IMR-90 (cell line): ENCODE measurements at regions not wholly inside any gene's neighbourhood (a gene's known extent, or its start where the extent isn't known, plus 50 kb on each side); places are given as distances from the start of the nearest gene placed in this dataset.

Source experiments
- ATAC-seq: fragments of 200-7000 bp; cut with Tn5 transposase; 2 replicates; pipeline ENCODE4 v1.9.1; 2020; ENCODE audit warnings: low read depth, mild to moderate bottlenecking, moderate library complexity
- BruUV-seq: library from RNA; stranded (reverse); fragments of 400-500 nt; replicated peaks from 2 replicates; lab custom pipeline; 2021; lab: Mats Ljungman, UMichigan
- CTCF ChIA-PET: fragments of 300-600 bp; formaldehyde crosslinking; extraction: SDS; loops from one replicate; lab custom pipeline; 2021; ENCODE audit warnings: antibody characterized with exemption; lab: Yijun Ruan, JAX
- POLR2A ChIA-PET: fragments of 300-600 bp; sonication (Branson Sonifier 250); formaldehyde crosslinking; loops from one replicate; lab custom pipeline; 2022; ENCODE audit warnings: antibody characterized with exemption; ENCODE audit not compliant: unreplicated experiment; lab: Charles Lee
- DNase-seq: peaks from one replicate; pipeline ENCODE4 v3.0.0; 2013
- H2AFZ ChIP-seq: replicated peaks from 2 replicates; pipeline ENCODE3; 2013; ENCODE audit warnings: low read length, mild to moderate bottlenecking; ENCODE audit not compliant: poor library complexity
- H2AK5ac ChIP-seq: 2 replicates; pipeline ENCODE4 v1.6.1; 2013; ENCODE audit warnings: low read depth, low read length, inconsistent platforms
- H2AK9ac ChIP-seq: replicated peaks from 2 replicates; pipeline ENCODE3; 2013; ENCODE audit warnings: mild to moderate bottlenecking, low read depth, low read length, moderate library complexity; ENCODE audit not compliant: poor library complexity
- H2BK120ac ChIP-seq: 2 replicates; pipeline ENCODE4 v1.6.1; 2013; ENCODE audit warnings: low read depth, low read length, inconsistent platforms
- H2BK15ac ChIP-seq: 3 replicates; pipeline ENCODE4 v1.6.1; 2013; ENCODE audit warnings: low read depth, low read length, inconsistent platforms
- H2BK20ac ChIP-seq: 2 replicates; pipeline ENCODE4 v1.6.1; 2013; ENCODE audit warnings: low read depth, mild to moderate bottlenecking, inconsistent platforms, low read length, moderate library complexity
- H2BK5ac ChIP-seq: 2 replicates; pipeline ENCODE4 v1.6.1; 2013; ENCODE audit warnings: mild to moderate bottlenecking, low read depth, low read length, inconsistent platforms; ENCODE audit not compliant: poor library complexity, severe bottlenecking
- H3K14ac ChIP-seq: replicated peaks from 2 replicates; pipeline ENCODE4 v1.6.1; 2013; ENCODE audit warnings: low read depth, low read length, inconsistent platforms
- H3K18ac ChIP-seq: 2 replicates; pipeline ENCODE4 v1.6.1; 2013; ENCODE audit warnings: low read depth, low read length, control low read depth
- H3K23ac ChIP-seq: 2 replicates; pipeline ENCODE4 v1.6.1; 2013; ENCODE audit warnings: low read depth, low read length, inconsistent platforms
- H3K27ac ChIP-seq: 2 replicates; pipeline ENCODE4 v1.5.1; 2013; ENCODE audit warnings: mild to moderate bottlenecking, control low read depth, low read length; ENCODE audit not compliant: insufficient read depth
- H3K27me3 ChIP-seq: 2 replicates; pipeline ENCODE4 v1.6.1; 2013; ENCODE audit warnings: low read length; ENCODE audit not compliant: control insufficient read depth, insufficient read depth
- H3K36me3 ChIP-seq: 2 replicates; pipeline ENCODE4 v1.6.1; 2013; ENCODE audit warnings: low read length, mixed read lengths; ENCODE audit not compliant: control insufficient read depth, insufficient read depth
- H3K4ac ChIP-seq: 2 replicates; pipeline ENCODE4 v1.6.1; 2013; ENCODE audit warnings: low read depth, low read length, inconsistent platforms
- H3K4me1 ChIP-seq: 2 replicates; pipeline ENCODE4 v1.6.1; 2013; ENCODE audit warnings: low read length, mixed read lengths; ENCODE audit not compliant: control insufficient read depth, insufficient read depth
- H3K4me2 ChIP-seq: 2 replicates; pipeline ENCODE4 v1.6.1; 2013; ENCODE audit warnings: low read depth, mild to moderate bottlenecking, control low read depth, low read length, moderate library complexity
- H3K4me3 ChIP-seq: 2 replicates; pipeline ENCODE4 v1.5.1; 2013; ENCODE audit warnings: low read depth, mild to moderate bottlenecking, control low read depth, low read length, moderate library complexity; ENCODE audit not compliant: insufficient read depth
- H3K56ac ChIP-seq: 2 replicates; pipeline ENCODE4 v1.6.1; 2013; ENCODE audit warnings: low read length, inconsistent platforms; ENCODE audit not compliant: insufficient read depth; ENCODE audit errors: extremely low read depth
- H3K79me1 ChIP-seq, 2 experiments: 2 replicates each; pipeline ENCODE4 v1.6.1; 2013; ENCODE audit warnings: low read length in 2 of 2, inconsistent platforms in 1 of 2, low read depth in 1 of 2
- H3K9ac ChIP-seq: 2 replicates; pipeline ENCODE4 v1.6.1; 2013; ENCODE audit warnings: low read depth, low read length, control low read depth
- H3K9me1 ChIP-seq: 2 replicates; pipeline ENCODE4 v1.6.1; 2013; ENCODE audit warnings: low read length, inconsistent platforms; ENCODE audit not compliant: insufficient read depth
- H3K9me3 ChIP-seq: 2 replicates; pipeline ENCODE4 v1.6.1; 2013; ENCODE audit warnings: low read length; ENCODE audit not compliant: control insufficient read depth, insufficient read depth
- H4K20me1 ChIP-seq: 2 replicates; pipeline ENCODE4 v1.6.1; 2013; ENCODE audit warnings: low read length, inconsistent platforms; ENCODE audit not compliant: insufficient read depth
- H4K5ac ChIP-seq: 2 replicates; pipeline ENCODE4 v1.6.1; 2013; ENCODE audit warnings: mild to moderate bottlenecking, low read depth, low read length, control low read depth
- H4K8ac ChIP-seq, 2 experiments: 2 replicates each; pipeline ENCODE4 v1.6.1; 2013; ENCODE audit warnings: low read depth in 2 of 2, low read length in 2 of 2, control low read depth in 1 of 2, inconsistent platforms in 1 of 2
- H4K91ac ChIP-seq: 2 replicates; pipeline ENCODE4 v1.6.1; 2013; ENCODE audit warnings: low read depth, low read length, inconsistent platforms; ENCODE audit not compliant: insufficient read depth
- BHLHE40 ChIP-seq: fragments of 150-350 bp; IDR thresholded peaks from 2 replicates; pipeline ENCODE4 v1.6.1; 2016; ENCODE audit warnings: mild to moderate bottlenecking, low read depth, low read length
- CEBPB ChIP-seq: IDR thresholded peaks from 2 replicates; pipeline ENCODE4 v1.6.1; 2012; ENCODE audit warnings: low read depth, low read length, improper control_type of control experiment
- CTCF ChIP-seq: conservative IDR thresholded peaks from 2 replicates; pipeline ENCODE4 v1.5.1; 2012; ENCODE audit warnings: mild to moderate bottlenecking, low read depth, low read length, improper control_type of control experiment
- ELK1 ChIP-seq: fragments of 150-350 bp; IDR thresholded peaks from 2 replicates; pipeline ENCODE4 v1.6.1; 2016; ENCODE audit warnings: low read depth, mild to moderate bottlenecking, low read length, moderate library complexity, borderline replicate concordance
- FOS ChIP-seq: fragments of 150-350 bp; IDR thresholded peaks from 2 replicates; pipeline ENCODE4 v1.6.1; 2016; ENCODE audit warnings: low read depth, low read length
- MAZ ChIP-seq: IDR thresholded peaks from 2 replicates; pipeline ENCODE4 v1.6.1; 2012; ENCODE audit warnings: low read depth, mild to moderate bottlenecking, low read length, improper control_type of control experiment, moderate library complexity, borderline replicate concordance
- MXI1 ChIP-seq: IDR thresholded peaks from 2 replicates; pipeline ENCODE4 v1.6.1; 2012; ENCODE audit warnings: low read depth, mild to moderate bottlenecking, low read length, moderate library complexity, borderline replicate concordance
- NFE2L2 ChIP-seq: fragments of 150-350 bp; IDR thresholded peaks from 2 replicates; pipeline ENCODE4 v1.6.1; 2016; ENCODE audit warnings: low read depth, mild to moderate bottlenecking, low read length
- POLR2A ChIP-seq: IDR thresholded peaks from 2 replicates; pipeline ENCODE4 v1.6.1; 2012; ENCODE audit warnings: mild to moderate bottlenecking, low read depth, low read length
- RCOR1 ChIP-seq: IDR thresholded peaks from 2 replicates; pipeline ENCODE4 v1.6.1; 2012; ENCODE audit warnings: mild to moderate bottlenecking, low read length, improper control_type of control experiment; ENCODE audit not compliant: insufficient replicate concordance
- RFX5 ChIP-seq: IDR thresholded peaks from 2 replicates; pipeline ENCODE4 v1.8.0; 2012; ENCODE audit warnings: low read depth, mild to moderate bottlenecking, low read length, moderate library complexity
- WGBS, 2 experiments: methylation state at CpG; one replicate each; pipeline versions ENCODE4 v1.1.5 to v1.1.7; 2013; ENCODE audit warnings: missing lambda C conversion rate in 2 of 2; ENCODE audit not compliant: insufficient read length in 1 of 2; ENCODE audit errors: extremely low coverage in 2 of 2; 5-methylcytosine and 5-hydroxymethylcytosine counted together
- dilution Hi-C: fragments of 300-500 bp; cut with HindIII; formaldehyde crosslinking; loops from one replicate; pipeline ENCODE4 v1.14.3; 2018; ENCODE audit warnings: low sequenced_read_pairs; ENCODE audit not compliant: unreplicated experiment
- in situ Hi-C: fragments of 300-500 bp; cut with MboI; formaldehyde crosslinking; loops from 3 replicates; pipeline ENCODE4 v1.14.3; 2019; ENCODE audit warnings: low sequenced_read_pairs, inconsistent platforms, mixed read lengths
- intact Hi-C: fragments of 100-400 bp; cut with micrococcal nuclease; formaldehyde crosslinking; loops from 2 replicates; pipeline ENCODE4 v1.10.0; 2022
- TF ChIP-seq, protein P1 (sequence below): fragments of 150-350 bp; IDR thresholded peaks from 2 replicates; pipeline ENCODE4 v1.6.1; 2017; ENCODE audit warnings: mild to moderate bottlenecking, antibody characterized with exemption, low read length, low read depth

GRCh38 chr13:97110936-97111335 is 111.2 kb upstream of the MBNL2 start:
- no peaks in the 10 kb centered on the region for H4K20me1 ChIP-seq
- no peak overlapping the region for H3K4me2 ChIP-seq
- peak overlapping the region; percentile 18 for H3K4ac ChIP-seq
- ChIA-PET POLR2A (no interaction called here), CTCF (interaction anchor here (1.0 to 3.3 kb wide), 4 partner anchors 32 to 112 kb away, joined by 3 to 23 read pairs (median 4); no protein-coding TSS in a partner anchor)
- no peak overlapping the region for H3K4me3 ChIP-seq
- H3K27me3 ChIP-seq = no peaks in the 10 kb centered on the region
- no peaks in the 10 kb centered on the region for H3K9me3 ChIP-seq
- dilution Hi-C loops = no loop called here
- in situ Hi-C loops = loop anchor here (10.0 kb wide), 1 partner anchor 244 kb away; no protein-coding TSS in a partner anchor
- peaks cover 0 to 3% of the 10 kb centered on the region in 2 experiments; a peak in 2 of 4 replicates for H3K79me1 ChIP-seq
- DNase-seq = no peak
- no peak overlapping the region; the same call in 1 of the 2 replicates for H4K91ac ChIP-seq
- H3K9me1 ChIP-seq = peaks cover 21% of the 10 kb centered on the region
- WGBS, 2 experiments = 100% methylated on average over 1 of the region's 6 CpGs; no CpG with 5 or more reads in 1 of the 2 experiments
- H3K9ac ChIP-seq = no peak overlapping the region
- 0 out of 2 replicates have a peak overlapping the region, but pooled peaks have one; percentile 19 for H2AK5ac ChIP-seq
- H3K4me1 ChIP-seq = peaks cover 31% of the 10 kb centered on the region
- 0 out of 2 replicates have a peak overlapping the region, but pooled peaks have one; percentile 24 for H2BK120ac ChIP-seq
- H3K14ac ChIP-seq = no peak overlapping the region
- no peak overlapping the region for H2BK5ac ChIP-seq
- no peak overlapping the region for H4K5ac ChIP-seq
- no peak overlapping the region for H3K23ac ChIP-seq
- no peak overlapping the region for H4K8ac ChIP-seq
- peak overlapping the region; percentile 56 for H2AK9ac ChIP-seq
- peak overlapping the region; percentile 65 for H2BK20ac ChIP-seq
- H3K27ac ChIP-seq = no peak overlapping the region
- H2AFZ ChIP-seq = no peak overlapping the region
- intact Hi-C loops = loop anchor here (1.0 to 10.0 kb wide), 6 partner anchors 101 to 689 kb away; no protein-coding TSS in a partner anchor
- TF ChIP-seq, protein P1, sequence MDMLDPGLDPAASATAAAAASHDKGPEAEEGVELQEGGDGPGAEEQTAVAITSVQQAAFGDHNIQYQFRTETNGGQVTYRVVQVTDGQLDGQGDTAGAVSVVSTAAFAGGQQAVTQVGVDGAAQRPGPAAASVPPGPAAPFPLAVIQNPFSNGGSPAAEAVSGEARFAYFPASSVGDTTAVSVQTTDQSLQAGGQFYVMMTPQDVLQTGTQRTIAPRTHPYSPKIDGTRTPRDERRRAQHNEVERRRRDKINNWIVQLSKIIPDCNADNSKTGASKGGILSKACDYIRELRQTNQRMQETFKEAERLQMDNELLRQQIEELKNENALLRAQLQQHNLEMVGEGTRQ = no peak
- TF ChIP-seq FOS = no peak
- no peak for TF ChIP-seq RFX5
- TF ChIP-seq MAZ = no peak
- no peak for TF ChIP-seq CEBPB
- no peak for TF ChIP-seq BHLHE40
- no peak for TF ChIP-seq RCOR1
- TF ChIP-seq MXI1 = no peak
- TF ChIP-seq NFE2L2 = no peak
- no peak for TF ChIP-seq ELK1
- TF ChIP-seq CTCF = no peak
- no peak for TF ChIP-seq POLR2A
- no peaks in the 10 kb centered on the region for H3K36me3 ChIP-seq
- no peak overlapping the region for H3K56ac ChIP-seq
- BruUV-seq = no TSS peak
- no peak overlapping the region; the same call in 1 of the 2 replicates for H3K18ac ChIP-seq
- H2BK15ac ChIP-seq = peak overlapping the region; percentile 23; the same call in 2 of the 3 replicates
- ATAC-seq = no peak
